ENCODE measurements at regions not wholly inside any gene's neighbourhood (a gene's known extent, or its start where the extent isn't known, plus 50 kb on each side); places are given as distances from the start of the nearest gene placed in this dataset.

DNA sequence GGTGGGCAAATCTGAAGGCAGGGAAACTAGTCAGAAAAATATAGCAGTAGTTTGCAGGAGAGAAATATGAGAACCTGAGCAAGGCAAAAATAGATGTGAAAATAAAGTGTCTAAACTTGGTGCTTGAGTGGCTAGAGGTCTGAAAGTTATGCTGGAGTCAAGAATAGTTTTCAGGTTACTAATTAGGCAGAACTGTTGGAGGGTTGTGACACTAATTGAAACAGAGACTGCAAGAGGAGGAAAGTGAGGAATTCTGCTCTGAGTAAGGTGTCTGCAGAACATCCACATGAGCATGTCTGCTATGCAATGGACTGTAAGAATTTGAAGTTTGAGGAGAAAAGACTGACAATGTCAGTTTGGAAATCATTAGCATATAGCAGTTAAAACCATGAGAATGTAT, 444.0 kb upstream of the LRRTM1 start:
- TF ChIP-seq POLR2AphosphoS5 (IDR thresholded peaks at IDR 0.05; ENCODE audit: borderline replicate concordance, low read depth, low read length) (no peak), EZH2 (IDR thresholded peaks at IDR 0.05) (no peak)

Measured in SK-N-MC (cell line).